ENCODE measurements at regions not wholly inside any gene's neighbourhood (a gene's known extent, or its start where the extent isn't known, plus 50 kb on each side); places are given as distances from the start of the nearest gene placed in this dataset.

- TF ChIP-seq CTCF (conservative IDR thresholded peaks at IDR 0.05) (no peak), EZH2 (IDR thresholded peaks at IDR 0.05; ENCODE audit: low read depth) (no peak)
Measured at GRCh38 chr4:128449251-128449650, 161.6 kb upstream of the PGRMC2 start.
